Right lobe of liver (tissue), 6 donors: ENCODE measurements at regions not wholly inside any gene's neighbourhood (a gene's known extent, or its start where the extent isn't known, plus 50 kb on each side); places are given as distances from the start of the nearest gene placed in this dataset.

Experiments used
- ATAC-seq, 4 donors: fragments of 200-7000 bp; cut with Tn5 transposase; one replicate each; pipeline ENCODE4 v1.9.1; 2020; ENCODE audit warnings: mild to moderate bottlenecking in 4 of 4, moderate library complexity in 4 of 4
- DNase-seq, 3 donors: peaks; one replicate each; pipeline ENCODE4 v3.0.0-alpha.2; 2020
- H3K27ac ChIP-seq, 3 donors: fragments of 200-600 bp; one replicate each; pipeline ENCODE4 v1.8.0; 2022
- H3K27me3 ChIP-seq, 2 donors: fragments of 200-600 bp; one replicate each; pipeline ENCODE4 v1.8.0; 2022
- H3K36me3 ChIP-seq, 4 donors: fragments of 200-600 bp; sonication (generic) in 1 of 4; one replicate each; pipeline versions ENCODE4 v1.5.1 to v1.8.0; 2017 to 2022; ENCODE audit warnings: control low read depth in 1 of 4
- H3K4me1 ChIP-seq, 4 donors: fragments of 200-600 bp; sonication (generic) in 1 of 4; one replicate each; pipeline versions ENCODE4 v1.5.1 to v1.8.0; 2017 to 2022; ENCODE audit warnings: control low read depth in 1 of 4
- H3K4me3 ChIP-seq, 3 donors: fragments of 200-600 bp; one replicate each; pipeline ENCODE4 v1.8.0; 2022
- H3K9me3 ChIP-seq, 4 donors: fragments of 200-600 bp; sonication (generic) in 1 of 4; one replicate each; pipeline versions ENCODE4 v1.5.1 to v1.8.0; 2017 to 2022; ENCODE audit warnings: control low read depth in 1 of 4
- CTCF ChIP-seq, 4 donors: fragments of 200-600 bp in 3 of 4; fragments of 450-650 bp in 1 of 4; IDR thresholded peaks; one replicate each; pipeline versions ENCODE4 v1.5.1 to v1.8.0; 2016 to 2022; ENCODE audit warnings: antibody characterized with exemption in 4 of 4, mild to moderate bottlenecking in 2 of 4
- POLR2A ChIP-seq: fragments of 450-650 bp; IDR thresholded peaks from one replicate; pipeline ENCODE4 v1.6.1; 2017; ENCODE audit warnings: antibody characterized with exemption, mild to moderate bottlenecking
- WGBS: methylation state at CpG from one replicate; pipeline ENCODE4 v1.1.6; 2018; ENCODE audit warnings: low coverage, low lambda C conversion rate; ENCODE audit not compliant: insufficient coverage; ENCODE audit errors: missing lambda C conversion rate; 5-methylcytosine and 5-hydroxymethylcytosine counted together
- intact Hi-C, 2 donors: fragments of 100-400 bp; cut with DNase I; formaldehyde crosslinking; loops; one replicate each; pipeline versions ENCODE4 v1.11.2 to v1.14.1; 2022
- donor health status: DM: no; HTN: yes; CAD: no.
- donor health status: DM: no; HTN: no; CAD: no.
- donor health status: DM: no; HTN: no; CAD: no.
- donor health status: DM: no; HTN: yes; CAD: no.
- donor health status: DM: no; HTN: yes; CAD: no.

DNA sequence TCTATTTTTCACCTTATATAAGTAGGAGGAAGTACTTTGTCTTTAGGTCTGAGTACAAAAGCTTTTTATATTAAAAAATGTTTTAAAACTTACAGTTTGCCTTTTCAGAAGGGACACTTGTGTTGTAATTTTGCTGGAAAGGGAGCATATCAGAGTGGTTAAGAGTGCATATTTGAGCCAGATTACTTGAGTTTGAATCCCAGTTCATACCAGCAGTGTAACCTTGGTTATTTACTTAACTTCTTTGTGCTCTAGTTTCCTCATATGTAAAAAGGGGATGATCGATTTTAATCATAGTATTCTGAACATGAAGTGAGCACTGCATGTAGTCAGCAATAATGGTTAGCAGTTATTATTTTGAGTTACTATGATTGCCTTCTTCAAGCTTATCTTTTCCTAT lies 78.3 kb upstream of the SLC4A4 start:
- peak; percentile 87 to 92 (median 89) for ATAC-seq
- no peak for TF ChIP-seq CTCF (IDR thresholded peaks at IDR 0.05)
- no peak for TF ChIP-seq POLR2A
- H3K36me3 ChIP-seq = no peaks in the 10 kb centered on the region
- 16% methylated on average over 1 of the region's 1 CpG for WGBS
- no peaks in the 10 kb centered on the region for H3K9me3 ChIP-seq
- H3K27ac ChIP-seq = peak overlapping the region; percentile 49 to 92 (median 51)
- intact Hi-C loops = no loop called here
- no peaks in the 10 kb centered on the region for H3K27me3 ChIP-seq
- no peak for DNase-seq
- H3K4me1 ChIP-seq = peaks cover 0 to 40% (median 11%) of the 10 kb centered on the region in 4 donors
- H3K4me3 ChIP-seq = peak overlapping the region in 2 of 3 donors; percentile 6 to 17

- WGBS = 25% methylated on average over 6 of the region's 6 CpGs
- Histone ChIP-seq H3K36me3 (no peaks in the 10 kb centered on the region), H3K4me3 (peak overlapping the region in 2 of 3 donors; percentile 6 to 17), H3K9me3 (no peaks in the 10 kb centered on the region), H3K4me1 (peaks cover 0 to 40% (median 11%) of the 10 kb centered on the region in 4 donors), H3K27me3 (no peaks in the 10 kb centered on the region), H3K27ac (peak overlapping the region; percentile 49 to 92 (median 51))
- intact Hi-C loops = no loop called here
- no peak for TF ChIP-seq POLR2A
- no peak for TF ChIP-seq CTCF (IDR thresholded peaks at IDR 0.05)
- peak; percentile 29 to 62 (median 50) for ATAC-seq
- peak in 1 of 3 donors; percentile 53 for DNase-seq
Measured at GRCh38 chr4:71261001-71261400, 77.8 kb upstream of the SLC4A4 start.

DNA sequence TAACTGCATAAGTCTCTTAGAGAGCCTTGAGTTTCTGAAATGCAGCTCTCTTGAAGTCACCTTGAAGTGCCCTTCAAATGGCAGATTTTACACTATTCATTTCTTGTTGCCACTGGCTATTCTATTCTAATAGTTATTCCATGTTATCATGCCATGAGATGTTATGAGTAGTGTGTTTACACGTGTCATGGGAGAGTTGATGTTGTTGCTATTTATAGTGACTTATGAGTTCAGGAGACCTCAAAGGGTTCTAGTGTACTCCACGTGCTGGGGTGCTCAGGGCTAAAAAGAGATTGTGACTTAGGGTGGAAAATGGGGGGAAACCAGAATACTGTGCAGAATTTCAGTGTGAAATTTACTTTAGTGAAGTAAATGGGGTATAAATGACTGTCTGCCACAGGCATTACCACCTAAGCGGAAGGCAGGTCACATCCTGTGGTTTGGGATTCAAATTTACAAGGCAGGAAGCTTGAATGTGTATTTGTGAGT lies 77.1 kb upstream of the SLC4A4 start:
- peak overlapping the region in 2 of 3 donors; percentile 51 to 92 for H3K27ac ChIP-seq
- H3K27me3 ChIP-seq = no peaks in the 10 kb centered on the region
- WGBS = 74% methylated on average over 3 of the region's 3 CpGs
- peaks cover 0 to 40% (median 11%) of the 10 kb centered on the region in 4 donors for H3K4me1 ChIP-seq
- H3K4me3 ChIP-seq = no peak overlapping the region
- H3K36me3 ChIP-seq = no peaks in the 10 kb centered on the region
- TF ChIP-seq POLR2A (no peak), CTCF (IDR thresholded peaks at IDR 0.05) (no peak)
- no peak for ATAC-seq
- intact Hi-C loops = no loop called here
- no peaks in the 10 kb centered on the region for H3K9me3 ChIP-seq
- no peak for DNase-seq

DNA sequence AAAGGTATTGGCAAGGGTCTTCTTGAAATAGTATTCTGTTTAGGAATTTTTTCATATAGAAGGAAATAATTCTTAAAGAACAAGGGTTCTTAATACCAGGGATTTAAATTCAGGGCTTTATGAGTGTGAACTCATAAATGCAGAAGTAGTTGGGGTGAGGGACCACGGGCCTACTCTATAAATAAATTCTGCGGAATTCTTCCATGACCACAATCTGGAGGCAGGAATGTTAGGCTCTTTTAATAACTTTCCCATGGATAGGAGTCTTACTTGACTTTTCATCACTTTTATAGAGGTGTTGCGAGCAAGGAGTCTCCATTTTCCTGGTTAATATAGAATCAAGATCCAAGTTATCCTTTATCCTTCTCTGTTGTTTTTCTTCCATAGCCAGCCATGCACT lies 76.7 kb upstream of the SLC4A4 start:
- intact Hi-C loops = no loop called here
- TF ChIP-seq POLR2A (no peak), CTCF (IDR thresholded peaks at IDR 0.05) (no peak)
- no peak overlapping the region for H3K4me3 ChIP-seq
- H3K27me3 ChIP-seq = no peaks in the 10 kb centered on the region
- H3K9me3 ChIP-seq = no peaks in the 10 kb centered on the region
- peaks cover 0 to 40% (median 11%) of the 10 kb centered on the region in 4 donors for H3K4me1 ChIP-seq
- no peak overlapping the region for H3K27ac ChIP-seq
- DNase-seq = no peak
- 72% methylated on average over 2 of the region's 3 CpGs for WGBS
- H3K36me3 ChIP-seq = no peaks in the 10 kb centered on the region
- no peak for ATAC-seq
